ENCODE measurements at regions not wholly inside any gene's neighbourhood (a gene's known extent, or its start where the extent isn't known, plus 50 kb on each side); places are given as distances from the start of the nearest gene placed in this dataset.

DNA sequence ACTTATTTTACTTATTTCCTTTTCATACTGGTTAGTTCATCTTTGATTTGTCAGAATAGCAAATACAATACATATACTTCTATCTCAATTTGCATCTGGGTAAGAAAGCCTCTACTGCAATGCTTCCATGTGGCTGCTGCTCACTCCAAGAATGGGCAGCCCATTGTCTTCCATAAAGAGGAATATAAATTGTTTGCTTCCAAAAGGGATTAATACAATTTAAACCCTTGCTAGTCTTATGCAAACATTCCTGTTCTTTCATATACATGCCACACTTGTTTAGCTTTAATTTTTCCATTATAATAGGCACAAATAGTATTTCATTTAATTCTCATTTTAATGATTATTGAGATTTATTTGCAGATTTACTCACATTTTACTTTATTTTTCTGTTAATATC lies 555.4 kb upstream of the POM121L12 start:
- Histone ChIP-seq H3K27ac (replicated peaks in 1 of 4) (no peak overlapping the region), H3K4me3 (no peak overlapping the region), H3K4me1 (no peaks in the 10 kb centered on the region), H3K27me3 (no peaks in the 10 kb centered on the region), H3K9me3 (no peaks in the 10 kb centered on the region), H3K36me3 (no peaks in the 10 kb centered on the region)
- TF ChIP-seq, protein P1, sequence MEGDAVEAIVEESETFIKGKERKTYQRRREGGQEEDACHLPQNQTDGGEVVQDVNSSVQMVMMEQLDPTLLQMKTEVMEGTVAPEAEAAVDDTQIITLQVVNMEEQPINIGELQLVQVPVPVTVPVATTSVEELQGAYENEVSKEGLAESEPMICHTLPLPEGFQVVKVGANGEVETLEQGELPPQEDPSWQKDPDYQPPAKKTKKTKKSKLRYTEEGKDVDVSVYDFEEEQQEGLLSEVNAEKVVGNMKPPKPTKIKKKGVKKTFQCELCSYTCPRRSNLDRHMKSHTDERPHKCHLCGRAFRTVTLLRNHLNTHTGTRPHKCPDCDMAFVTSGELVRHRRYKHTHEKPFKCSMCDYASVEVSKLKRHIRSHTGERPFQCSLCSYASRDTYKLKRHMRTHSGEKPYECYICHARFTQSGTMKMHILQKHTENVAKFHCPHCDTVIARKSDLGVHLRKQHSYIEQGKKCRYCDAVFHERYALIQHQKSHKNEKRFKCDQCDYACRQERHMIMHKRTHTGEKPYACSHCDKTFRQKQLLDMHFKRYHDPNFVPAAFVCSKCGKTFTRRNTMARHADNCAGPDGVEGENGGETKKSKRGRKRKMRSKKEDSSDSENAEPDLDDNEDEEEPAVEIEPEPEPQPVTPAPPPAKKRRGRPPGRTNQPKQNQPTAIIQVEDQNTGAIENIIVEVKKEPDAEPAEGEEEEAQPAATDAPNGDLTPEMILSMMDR (IDR thresholded peaks at IDR 0.05), result no peak
- TF ChIP-seq EP300 (IDR thresholded peaks at IDR 0.05) (no peak), POLR2A (IDR thresholded peaks at IDR 0.05; ENCODE audit: low read depth) (no peak), POLR2AphosphoS5 (IDR thresholded peaks at IDR 0.05) (no peak)
- DNase-seq (ENCODE audit: extremely low spot score), result no peak
- intact Hi-C loops (cut with DNase I), result no loop called here

DNA sequence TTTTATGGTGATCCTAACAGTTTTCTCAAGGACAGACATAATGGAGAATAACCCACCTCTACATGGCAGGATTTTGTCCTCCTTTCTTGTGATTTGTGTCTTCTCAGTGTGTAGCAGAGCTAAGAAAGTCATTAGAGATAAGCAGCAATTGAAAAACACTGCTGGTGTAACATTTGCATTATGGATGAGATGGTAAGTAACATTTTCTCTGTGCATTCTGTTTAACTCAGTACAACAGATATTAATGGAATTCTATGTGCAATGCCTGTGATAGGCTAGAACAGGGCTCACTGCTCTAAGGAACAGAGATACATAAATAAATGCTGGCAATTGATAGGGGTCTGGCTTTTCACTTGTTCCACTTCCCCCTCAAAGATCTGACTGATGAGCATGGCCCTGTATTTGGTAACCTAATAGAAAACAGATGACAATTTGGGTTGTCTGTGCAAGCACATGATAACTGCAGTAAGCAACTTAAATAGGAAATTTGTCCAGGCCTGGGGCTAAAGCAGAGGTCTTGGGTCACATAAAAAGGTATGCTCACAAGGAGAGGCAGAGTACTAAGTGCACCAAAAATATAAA lies 560.3 kb upstream of the POM121L12 start:
- TF ChIP-seq EP300 (IDR thresholded peaks at IDR 0.05) (no peak), POLR2AphosphoS5 (IDR thresholded peaks at IDR 0.05) (no peak), POLR2A (IDR thresholded peaks at IDR 0.05; ENCODE audit: low read depth) (no peak)
- TF ChIP-seq, protein P1 (IDR thresholded peaks at IDR 0.05), result no peak
- no peak for DNase-seq (ENCODE audit: extremely low spot score)
- Histone ChIP-seq H3K27me3 (no peaks in the 10 kb centered on the region), H3K4me1 (no peaks in the 10 kb centered on the region), H3K9me3 (no peaks in the 10 kb centered on the region), H3K4me3 (no peak overlapping the region), H3K27ac (replicated peaks in 1 of 4) (no peak overlapping the region), H3K36me3 (no peaks in the 10 kb centered on the region)
- intact Hi-C loops (cut with DNase I), result no loop called here

DNA sequence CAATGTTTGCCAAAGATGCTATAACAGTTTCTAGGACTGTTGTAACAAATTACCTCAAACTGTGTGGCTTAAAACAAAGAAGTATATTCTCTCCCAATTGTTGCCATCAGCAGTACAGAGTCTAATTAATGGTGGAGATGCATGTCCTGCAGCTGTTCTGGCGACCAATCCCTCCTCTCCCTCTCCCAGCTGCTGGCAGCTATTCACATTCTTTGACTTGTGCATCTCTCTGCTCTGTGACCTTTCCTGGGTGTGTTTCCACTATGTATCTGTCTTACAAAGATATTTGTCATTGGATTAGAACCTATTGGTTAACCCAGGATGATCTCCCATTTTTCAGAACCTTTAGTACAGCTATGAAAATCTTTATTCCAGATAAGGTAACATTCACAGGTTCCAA lies 561.7 kb upstream of the POM121L12 start:
- intact Hi-C loops (cut with DNase I), result no loop called here
- Histone ChIP-seq H3K36me3 (no peaks in the 10 kb centered on the region), H3K4me3 (no peak overlapping the region), H3K27ac (replicated peaks in 1 of 4) (no peak overlapping the region), H3K9me3 (no peaks in the 10 kb centered on the region), H3K4me1 (no peaks in the 10 kb centered on the region), H3K27me3 (no peaks in the 10 kb centered on the region)
- no peak for DNase-seq (ENCODE audit: extremely low spot score)
- TF ChIP-seq POLR2AphosphoS5 (IDR thresholded peaks at IDR 0.05) (no peak), POLR2A (IDR thresholded peaks at IDR 0.05; ENCODE audit: low read depth) (no peak), EP300 (IDR thresholded peaks at IDR 0.05) (no peak)
- TF ChIP-seq, protein P1 (IDR thresholded peaks at IDR 0.05), result no peak
- WGBS, result 33% methylated on average over 1 of the region's 1 CpG

DNA sequence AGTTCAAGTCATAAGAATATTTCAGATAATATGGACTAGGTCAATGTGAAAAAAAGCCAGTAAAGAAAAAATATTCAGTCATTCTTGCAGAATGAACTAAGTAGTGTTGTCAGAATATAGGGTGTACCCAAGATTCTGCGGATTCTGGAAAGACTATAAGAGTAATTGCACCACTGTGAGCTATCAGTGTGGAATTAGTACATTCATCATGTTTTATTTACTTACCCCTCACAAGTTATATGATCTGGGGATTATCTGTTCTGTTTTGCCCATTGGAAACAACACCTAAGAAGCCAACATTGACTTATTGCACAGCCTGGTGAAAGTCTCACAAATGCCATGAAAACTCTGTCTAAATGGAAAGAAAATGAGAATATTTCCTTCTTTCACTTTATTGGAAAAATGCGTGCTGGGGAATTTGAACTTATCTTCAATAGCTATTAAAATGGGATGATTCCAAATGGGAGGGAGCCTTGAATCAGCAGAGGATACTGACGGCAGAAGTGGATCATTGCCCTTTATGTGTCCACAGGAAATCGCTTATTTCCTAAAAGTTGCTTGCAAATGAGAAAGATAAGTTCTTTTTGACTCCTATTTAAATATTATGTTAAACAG lies 563.3 kb upstream of the POM121L12 start:
- intact Hi-C loops (cut with DNase I), result no loop called here

More for the DNA sequence above, 563.3 kb upstream of the POM121L12 start:
- H3K36me3 ChIP-seq, result no peaks in the 10 kb centered on the region
- TF ChIP-seq POLR2AphosphoS5 (IDR thresholded peaks at IDR 0.05) (no peak), POLR2A (IDR thresholded peaks at IDR 0.05; ENCODE audit: low read depth) (no peak), EP300 (IDR thresholded peaks at IDR 0.05) (no peak)
- TF ChIP-seq, protein P1 (IDR thresholded peaks at IDR 0.05), result no peak
- no peaks in the 10 kb centered on the region for H3K4me1 ChIP-seq
- no peak for DNase-seq (ENCODE audit: extremely low spot score)
- no peaks in the 10 kb centered on the region for H3K27me3 ChIP-seq
- H3K9me3 ChIP-seq, result no peaks in the 10 kb centered on the region
- 76% methylated on average over 4 of the region's 4 CpGs for WGBS
- no peak overlapping the region for H3K27ac ChIP-seq (replicated peaks in 1 of 4)
- no peak overlapping the region for H3K4me3 ChIP-seq
